ENCODE measurements at regions not wholly inside any gene's neighbourhood (a gene's known extent, or its start where the extent isn't known, plus 50 kb on each side); places are given as distances from the start of the nearest gene placed in this dataset.

DNA sequence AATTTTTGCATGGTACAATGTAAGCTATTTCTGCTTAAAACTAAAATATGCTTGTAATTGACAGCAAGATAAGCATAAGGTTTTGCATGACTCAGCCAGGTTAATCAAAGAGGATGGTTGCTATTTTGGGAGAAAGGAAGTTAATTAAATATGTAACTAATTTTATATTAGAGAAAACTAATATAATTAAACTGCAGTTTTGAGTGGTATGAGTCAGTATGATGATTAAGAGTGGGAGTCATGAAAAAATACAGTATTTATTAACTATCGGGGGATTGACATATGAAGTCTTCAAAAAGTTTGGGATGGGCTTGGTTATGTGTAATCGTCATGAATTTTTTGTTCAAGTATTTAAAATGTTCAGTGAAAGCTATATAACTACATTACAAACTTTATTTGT is 54.0 kb upstream of the CDK20 start:
- no peak overlapping the region for H3K18ac ChIP-seq (ENCODE audit: extremely low read depth, low read length)
- no peak overlapping the region for H3K27ac ChIP-seq (ENCODE audit: low read depth, low read length)
- no peak overlapping the region for H2BK5ac ChIP-seq (ENCODE audit: low read depth, low read length)
- ChIA-PET POLR2A (ENCODE audit: partially characterized antibody) (interaction anchor here (0.6 kb wide), 1 partner anchor 944 kb away, joined by 4 read pairs; no protein-coding TSS in a partner anchor), CTCF (ENCODE audit: partially characterized antibody) (interaction anchor here (0.8 to 1.3 kb wide), 3 partner anchors 10 to 17 kb away, joined by 4 to 5 read pairs (median 4); no protein-coding TSS in a partner anchor)
- no peak overlapping the region for H3K56ac ChIP-seq (replicated peaks; ENCODE audit: insufficient read length, low read depth, low read length)
- H2BK12ac ChIP-seq (ENCODE audit: low read depth, low read length) = no peak overlapping the region
- no peak overlapping the region for H2AFZ ChIP-seq (ENCODE audit: low read length)
- no peak overlapping the region for H3K9ac ChIP-seq (replicated peaks in 1 of 4; ENCODE audit: extremely low read depth in 1 of 4, low read depth in 3 of 4, low read length in 3 of 4)
- no peak overlapping the region for H2BK15ac ChIP-seq (ENCODE audit: low read length)
- H3K4me1 ChIP-seq (replicated peaks in 1 of 4; ENCODE audit: control insufficient read depth in 3 of 4, insufficient read depth in 4 of 4, low read length in 3 of 4) = peaks cover 0 to 13% (median 7%) of the 10 kb centered on the region in 4 experiments; a peak in 4 of 7 replicates
- no peaks in the 10 kb centered on the region for H3K27me3 ChIP-seq (replicated peaks in 1 of 4; ENCODE audit: control insufficient read depth in 3 of 4, extremely low read depth in 1 of 4, insufficient read depth in 3 of 4, low read length in 3 of 4)
- H3K23me2 ChIP-seq (ENCODE audit: low read depth, low read length) = no peaks in the 10 kb centered on the region
- no peak overlapping the region for H3K4me3 ChIP-seq (ENCODE audit: extremely low read depth in 1 of 4, insufficient read depth in 2 of 4, low read depth in 3 of 4, low read length in 4 of 4)
- no peaks in the 10 kb centered on the region for H3K79me1 ChIP-seq (ENCODE audit: low read depth, low read length)
- H4K91ac ChIP-seq (replicated peaks; ENCODE audit: insufficient read length, low read length) = no peak overlapping the region
- H2BK120ac ChIP-seq (replicated peaks; ENCODE audit: low read depth, low read length) = no peak overlapping the region
- no peak overlapping the region for H2BK20ac ChIP-seq (ENCODE audit: low read length)
- WGBS, 2 experiments (ENCODE audit: extremely low coverage in 1 of 2, insufficient coverage in 1 of 2, insufficient read length in 1 of 2, insufficient replicate concordance in 2 of 2, low coverage in 1 of 2, low lambda C conversion rate in 2 of 2, missing lambda C conversion rate in 1 of 2) = 93% methylated on average over 2 of the region's 2 CpGs; no CpG with 5 or more reads in 1 of the 2 experiments
- H3K4me2 ChIP-seq (ENCODE audit: insufficient read depth in 1 of 2, low read depth in 2 of 2, low read length in 2 of 2) = no peak overlapping the region
- no peak overlapping the region for H2AK5ac ChIP-seq (ENCODE audit: low read depth, low read length)
- no peak overlapping the region for H3K4ac ChIP-seq (replicated peaks; ENCODE audit: insufficient read length, low read depth, low read length)
- no peak for DNase-seq (ENCODE audit: low read depth in 1 of 2, low spot score in 2 of 2)
- H3K14ac ChIP-seq (ENCODE audit: insufficient read length) = no peak overlapping the region
- no peak overlapping the region for H4K5ac ChIP-seq (ENCODE audit: insufficient read length, low read depth, low read length)
- no peak for FAIRE-seq
- H3K79me2 ChIP-seq (ENCODE audit: control insufficient read depth in 1 of 2, insufficient read depth in 2 of 2, low read length in 2 of 2) = no peaks in the 10 kb centered on the region
- no peaks in the 10 kb centered on the region for H3K36me3 ChIP-seq (ENCODE audit: control insufficient read depth in 2 of 4, insufficient read depth in 4 of 4, low read length in 3 of 4)
- H3K9me3 ChIP-seq (ENCODE audit: insufficient read depth in 2 of 2, low read depth in 1 of 2, low read length in 1 of 2) = no peaks in the 10 kb centered on the region
- no peak overlapping the region for H4K8ac ChIP-seq (ENCODE audit: extremely low read depth, insufficient read depth, low read length)
- no peak overlapping the region for H3K23ac ChIP-seq (ENCODE audit: insufficient read length)
- no peaks in the 10 kb centered on the region for H4K20me1 ChIP-seq (replicated peaks in 1 of 2; ENCODE audit: control insufficient read depth in 1 of 2, insufficient read depth in 2 of 2, low read length in 2 of 2)
- TF ChIP-seq MAFK (IDR thresholded peaks at IDR 0.05; ENCODE audit: low read depth, low read length) (no peak), KDM1A (IDR thresholded peaks at IDR 0.05; ENCODE audit: borderline replicate concordance, low read length) (no peak), EZH2 (IDR thresholded peaks at IDR 0.05; ENCODE audit: low read depth, low read length, severe bottlenecking) (no peak), SIN3A (conservative IDR thresholded peaks at IDR 0.05 in 1 of 2, IDR thresholded peaks at IDR 0.05 in 1 of 2; ENCODE audit: low read depth in 1 of 2, low read length in 2 of 2) (no peak), SIRT6 (IDR thresholded peaks at IDR 0.05; ENCODE audit: low read length) (no peak), SP2 (IDR thresholded peaks at IDR 0.05; ENCODE audit: low read length) (no peak), RBBP5 (IDR thresholded peaks at IDR 0.05; ENCODE audit: borderline replicate concordance, low read depth, low read length) (no peak), EP300 (IDR thresholded peaks at IDR 0.05; ENCODE audit: borderline replicate concordance in 1 of 2, low read depth in 2 of 2, low read length in 2 of 2) (no peak), CBX8 (IDR thresholded peaks at IDR 0.05; ENCODE audit: borderline replicate concordance, low read depth, low read length) (no peak)
